HG03469 (cell line): ENCODE measurements at regions not wholly inside any gene's neighbourhood (a gene's known extent, or its start where the extent isn't known, plus 50 kb on each side); places are given as distances from the start of the nearest gene placed in this dataset.

Experiments used
- ATAC-seq: cut with Tn5 transposase; IDR thresholded peaks from one replicate; pipeline ENCODE4 v1.9.1; 2021; ENCODE audit warnings: mild to moderate bottlenecking, moderate library complexity, moderate number of reproducible peaks; ENCODE audit not compliant: unreplicated experiment

- no peak for ATAC-seq
Observed at GRCh38 chr3:104635872-104636580, 730.7 kb upstream of the ALCAM start.

DNA sequence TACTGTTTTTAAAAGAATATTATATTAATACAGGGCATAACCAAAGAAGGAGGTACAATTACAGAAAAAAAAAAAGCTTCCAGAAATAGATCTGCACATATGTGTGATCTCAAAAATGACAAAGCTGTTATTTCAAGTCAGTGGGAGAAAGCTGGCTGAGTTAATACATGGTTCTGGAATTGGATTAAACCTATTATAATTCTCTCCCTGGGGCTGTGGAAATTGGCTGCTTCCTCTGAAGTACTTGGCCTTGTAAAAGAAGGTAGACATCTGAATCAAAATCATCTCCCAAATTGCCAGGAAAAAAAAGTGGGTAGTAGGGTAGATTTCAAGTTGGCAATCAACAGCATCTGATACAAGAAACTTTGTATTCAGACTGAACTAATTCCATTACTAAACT lies 723.9 kb upstream of the ALCAM start:
- no peak for ATAC-seq

DNA sequence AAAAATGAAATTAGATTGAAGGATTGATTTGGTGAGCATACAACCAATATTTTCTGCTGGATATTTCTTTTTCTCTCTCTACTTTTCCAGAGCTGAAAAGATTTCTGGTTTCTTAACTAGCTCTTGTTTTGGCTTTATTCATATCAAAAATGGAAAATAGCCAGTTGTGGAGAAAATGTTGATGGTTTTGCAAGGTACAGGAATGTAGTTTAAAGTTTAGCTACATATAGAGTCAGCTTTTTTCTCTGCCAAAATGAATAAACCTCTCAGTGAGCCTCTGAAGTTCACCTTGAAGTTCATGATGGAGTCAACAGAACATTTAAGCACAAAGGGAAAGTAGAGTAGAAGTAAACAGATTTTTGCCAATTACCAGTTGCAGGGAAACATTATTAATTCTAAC lies 720.5 kb upstream of the ALCAM start:
- no peak for ATAC-seq

GRCh38 chr3:104648823-104649222 lies 717.9 kb upstream of the ALCAM start:
- ATAC-seq = no peak

DNA sequence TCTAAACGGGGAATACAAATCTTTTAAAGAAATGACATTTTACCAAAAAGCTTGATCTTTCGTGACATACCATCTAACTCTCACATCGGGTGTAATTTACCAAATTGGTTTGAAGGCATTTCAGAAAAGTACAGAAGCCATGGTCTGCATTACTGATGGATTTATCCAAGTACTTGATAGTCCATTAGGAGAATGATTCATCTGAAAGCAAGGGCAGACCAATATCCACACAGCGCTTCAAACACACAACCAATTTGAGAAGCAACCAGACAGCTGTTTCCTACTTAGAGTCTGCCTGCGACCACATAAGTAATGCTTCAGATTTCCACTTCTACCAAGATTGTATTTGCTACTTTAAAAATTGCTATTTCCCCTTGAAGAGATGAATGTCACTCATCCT lies 697.6 kb upstream of the ALCAM start:
- no peak for ATAC-seq

DNA sequence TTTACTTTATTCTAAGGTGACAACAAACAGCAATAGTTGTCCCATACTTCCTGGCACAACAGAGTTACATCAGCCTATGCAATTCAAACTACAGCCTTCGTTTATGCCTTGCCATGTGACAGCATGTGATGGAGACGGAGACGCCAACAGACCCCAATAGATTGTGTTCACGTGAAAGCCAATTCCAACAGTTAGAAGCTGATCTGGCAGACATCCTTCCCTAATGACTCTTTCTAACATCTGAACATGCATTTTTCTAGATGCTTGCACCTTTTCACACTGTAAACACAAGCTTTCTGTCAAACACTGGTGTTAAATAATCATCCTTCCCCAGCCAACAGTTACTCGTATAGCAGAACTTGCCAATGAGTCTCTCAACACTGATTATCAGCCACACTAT lies 694.4 kb upstream of the ALCAM start:
- ATAC-seq = no peak

DNA sequence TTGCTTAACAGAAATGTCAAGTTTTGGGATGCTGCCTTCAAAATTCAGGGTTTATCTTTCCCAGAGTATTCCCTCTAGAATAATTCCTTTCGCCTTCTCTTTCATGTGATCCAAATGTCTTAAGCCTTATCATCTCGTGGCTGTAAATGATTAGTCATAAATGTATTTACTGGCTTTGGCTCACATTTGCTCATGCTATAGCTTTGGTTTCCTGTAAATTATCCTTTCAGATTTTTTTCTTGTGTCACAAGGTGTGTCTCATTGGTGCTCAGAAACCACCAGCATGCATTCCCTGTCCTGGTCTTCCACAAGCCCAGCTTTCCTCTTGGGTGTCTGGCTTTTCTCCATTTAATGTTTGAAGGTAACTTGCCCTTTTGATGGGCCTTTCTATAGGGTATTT lies 692.7 kb upstream of the ALCAM start:
- ATAC-seq = no peak

GRCh38 chr3:104676241-104676640 lies 690.5 kb upstream of the ALCAM start:
- no peak for ATAC-seq

GRCh38 chr3:104677932-104678331 lies 688.8 kb upstream of the ALCAM start:
- ATAC-seq = no peak

GRCh38 chr3:104685492-104685891 lies 681.2 kb upstream of the ALCAM start:
- no peak for ATAC-seq

DNA sequence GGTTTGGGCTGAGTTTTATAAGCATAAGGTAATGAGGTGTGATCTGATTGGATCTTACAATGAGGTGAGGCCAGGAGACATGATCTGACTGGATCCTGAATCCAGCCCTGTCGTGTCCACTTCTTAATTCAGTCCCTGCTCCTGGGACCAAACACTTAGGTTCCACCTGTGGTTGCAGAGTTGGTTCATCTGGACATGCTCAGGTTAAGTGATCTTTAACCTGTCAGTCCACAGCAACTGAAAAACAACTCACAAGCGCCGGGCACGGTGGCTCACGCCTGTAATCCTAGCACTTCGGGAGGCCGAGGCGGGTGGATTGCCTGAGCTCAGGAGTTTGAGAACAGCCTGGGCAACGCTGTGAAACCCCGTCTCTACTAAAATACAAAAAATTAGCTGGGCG lies 679.3 kb upstream of the ALCAM start:
- no peak for ATAC-seq

DNA sequence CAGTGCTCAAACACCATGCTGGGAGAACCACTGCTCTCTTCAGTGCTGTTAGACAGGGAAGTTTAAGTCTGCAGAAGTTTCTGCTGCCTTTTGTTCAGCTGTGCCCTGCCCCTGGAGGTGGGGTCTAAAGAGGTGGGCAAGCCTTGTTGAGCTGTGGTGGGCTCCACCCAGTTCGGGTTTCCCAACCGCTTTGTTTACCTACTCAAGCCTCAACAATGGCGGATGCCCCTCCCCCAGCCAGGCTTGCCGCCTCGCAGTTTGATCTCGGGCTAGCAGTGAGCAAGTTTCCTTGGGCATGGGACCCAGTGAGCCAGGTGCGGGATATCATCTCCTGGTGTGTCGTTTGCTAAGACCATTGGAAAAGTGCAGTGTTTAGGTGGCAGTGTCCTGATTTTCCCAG lies 670.2 kb upstream of the ALCAM start:
- ATAC-seq = no peak

DNA sequence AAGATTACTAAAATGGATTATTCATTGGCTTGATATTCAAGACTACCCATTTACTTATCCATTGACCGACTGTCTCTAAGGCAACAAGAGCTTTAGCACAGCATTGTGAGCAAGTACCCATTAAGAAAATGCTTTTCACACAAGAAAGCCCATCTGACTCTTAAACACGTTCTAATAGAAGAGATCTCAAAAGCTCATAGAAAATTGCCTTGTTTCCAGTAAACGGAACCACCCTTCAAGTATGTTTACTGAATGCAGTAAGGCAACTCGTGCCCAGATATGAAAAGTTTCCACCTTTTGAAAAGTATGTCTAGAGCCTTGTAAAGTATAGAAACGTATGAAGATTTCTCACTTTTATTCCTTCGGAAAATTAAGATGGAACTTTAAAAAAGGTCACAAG lies 655.3 kb upstream of the ALCAM start:
- no peak for ATAC-seq

DNA sequence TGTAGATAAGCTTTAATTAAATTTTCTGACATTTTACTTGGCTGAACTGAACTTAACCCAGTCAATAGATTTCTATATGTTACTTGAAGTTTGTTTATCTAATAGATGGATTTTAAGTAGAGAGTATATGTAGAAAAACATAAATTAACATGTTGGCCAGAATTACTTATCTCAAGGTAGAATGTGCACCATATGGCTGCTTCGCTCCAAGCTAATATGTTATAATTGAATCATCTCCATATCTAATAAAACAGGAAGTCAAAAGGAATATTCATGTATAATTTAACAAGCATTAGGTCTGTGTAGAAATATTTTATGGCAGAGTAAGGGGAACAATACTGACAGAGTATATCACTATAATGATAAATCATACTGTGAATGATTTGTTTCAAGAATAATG lies 650.7 kb upstream of the ALCAM start:
- ATAC-seq = no peak

- peak; percentile 31 for ATAC-seq
Observed at GRCh38 chr3:104717828-104718196, 648.9 kb upstream of the ALCAM start.

GRCh38 chr3:104723000-104723399 lies 643.7 kb upstream of the ALCAM start:
- ATAC-seq = no peak

DNA sequence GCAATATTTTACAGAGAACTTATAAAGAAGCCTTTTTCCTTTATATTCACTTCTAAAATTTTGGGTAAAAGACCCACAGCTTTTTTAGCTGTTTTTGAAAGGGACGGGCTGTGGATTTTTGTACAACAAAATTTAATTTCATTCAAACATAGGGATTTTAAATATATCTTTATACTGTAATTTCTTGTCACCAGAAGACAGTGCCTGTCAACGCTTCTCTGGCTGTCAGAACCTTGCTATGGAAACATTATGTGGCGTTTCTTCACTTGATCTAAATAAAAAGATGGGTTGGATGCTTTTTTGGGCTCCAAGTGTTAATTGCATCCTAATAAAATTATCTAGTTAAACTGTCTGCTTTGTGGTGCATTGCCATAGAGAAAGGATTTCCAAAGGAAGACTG lies 635.6 kb upstream of the ALCAM start:
- ATAC-seq = no peak

GRCh38 chr3:104734627-104735026 lies 632.1 kb upstream of the ALCAM start:
- ATAC-seq = no peak

GRCh38 chr3:104735691-104736090 lies 631.0 kb upstream of the ALCAM start:
- ATAC-seq = no peak

- no peak for ATAC-seq
Observed at GRCh38 chr3:104738271-104738670, 628.4 kb upstream of the ALCAM start.

GRCh38 chr3:104740874-104741379 lies 625.8 kb upstream of the ALCAM start:
- no peak for ATAC-seq

- no peak for ATAC-seq
Observed at GRCh38 chr3:104742044-104742443, 624.7 kb upstream of the ALCAM start.

- no peak for ATAC-seq
Observed at GRCh38 chr3:104745313-104745712, 621.4 kb upstream of the ALCAM start.
